ENCODE measurements at regions not wholly inside any gene's neighbourhood (a gene's known extent, or its start where the extent isn't known, plus 50 kb on each side); places are given as distances from the start of the nearest gene placed in this dataset.

DNA sequence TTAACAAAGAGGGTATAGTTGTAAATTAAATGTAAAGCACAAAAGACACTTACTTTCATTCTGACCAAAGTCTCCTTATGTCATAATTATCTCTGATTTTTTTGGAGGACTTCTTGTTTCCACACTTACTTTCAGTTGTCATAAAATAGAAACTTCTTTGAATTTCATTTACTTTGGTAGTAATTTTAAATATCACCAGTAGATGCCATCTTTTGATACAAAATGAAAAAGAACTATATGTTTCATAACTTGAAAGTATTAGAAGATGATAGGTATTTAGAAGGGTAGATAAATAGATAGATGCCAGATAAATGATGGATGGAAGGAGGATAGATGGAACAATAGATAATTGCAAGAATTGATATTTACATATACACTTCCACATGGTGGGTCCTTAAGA lies 1865.3 kb upstream of the CDH9 start:
- no peak overlapping the region for H3K4me3 ChIP-seq (ENCODE audit: low read depth in 1 of 3, low read length in 3 of 3)
- H3K9me3 ChIP-seq (ENCODE audit: control insufficient read depth in 2 of 2, insufficient read depth in 1 of 2, low read depth in 1 of 2, low read length in 1 of 2), result no peaks in the 10 kb centered on the region
- H3K36me3 ChIP-seq (ENCODE audit: control insufficient read depth in 3 of 3, insufficient read depth in 2 of 3, low read depth in 1 of 3, low read length in 3 of 3), result no peaks in the 10 kb centered on the region
- no peak for DNase-seq
- H3K27ac ChIP-seq (ENCODE audit: low read depth in 1 of 3, low read length in 2 of 3), result no peak overlapping the region
- FAIRE-seq, result no peak
- no peaks in the 10 kb centered on the region for H3K4me1 ChIP-seq (ENCODE audit: control insufficient read depth in 3 of 3, insufficient read depth in 2 of 3, low read depth in 1 of 3, low read length in 2 of 3)
- H3K27me3 ChIP-seq (ENCODE audit: control insufficient read depth in 3 of 3, insufficient read depth in 3 of 3, low read length in 3 of 3), result no peaks in the 10 kb centered on the region

- no peak for DNase-seq
- H3K9me3 ChIP-seq (ENCODE audit: control insufficient read depth in 2 of 2, insufficient read depth in 1 of 2, low read depth in 1 of 2, low read length in 1 of 2), result no peaks in the 10 kb centered on the region
- H3K27ac ChIP-seq (ENCODE audit: low read depth in 1 of 3, low read length in 2 of 3), result no peak overlapping the region
- no peaks in the 10 kb centered on the region for H3K27me3 ChIP-seq (ENCODE audit: control insufficient read depth in 3 of 3, insufficient read depth in 3 of 3, low read length in 3 of 3)
- H3K4me3 ChIP-seq (ENCODE audit: low read depth in 1 of 3, low read length in 3 of 3), result no peak overlapping the region
- no peak for FAIRE-seq
- no peaks in the 10 kb centered on the region for H3K4me1 ChIP-seq (ENCODE audit: control insufficient read depth in 3 of 3, insufficient read depth in 2 of 3, low read depth in 1 of 3, low read length in 2 of 3)
- H3K36me3 ChIP-seq (ENCODE audit: control insufficient read depth in 3 of 3, insufficient read depth in 2 of 3, low read depth in 1 of 3, low read length in 3 of 3), result no peaks in the 10 kb centered on the region
These were observed 1858.6 kb upstream of the CDH9 start for GRCh38 chr5:28896949-28897348.

GRCh38 chr5:28880936-28881335 lies 1842.5 kb upstream of the CDH9 start:
- FAIRE-seq (no peak), DNase-seq (no peak)
- Histone ChIP-seq H3K9me3 (ENCODE audit: control insufficient read depth in 2 of 2, insufficient read depth in 1 of 2, low read depth in 1 of 2, low read length in 1 of 2) (peaks cover 1 to 15% of the 10 kb centered on the region in 2 donors), H3K27ac (ENCODE audit: low read depth in 1 of 3, low read length in 2 of 3) (no peak overlapping the region), H3K4me3 (ENCODE audit: low read depth in 1 of 3, low read length in 3 of 3) (no peak overlapping the region), H3K36me3 (ENCODE audit: control insufficient read depth in 3 of 3, insufficient read depth in 2 of 3, low read depth in 1 of 3, low read length in 3 of 3) (no peaks in the 10 kb centered on the region), H3K4me1 (ENCODE audit: control insufficient read depth in 3 of 3, insufficient read depth in 2 of 3, low read depth in 1 of 3, low read length in 2 of 3) (no peaks in the 10 kb centered on the region), H3K27me3 (ENCODE audit: control insufficient read depth in 3 of 3, insufficient read depth in 3 of 3, low read length in 3 of 3) (no peaks in the 10 kb centered on the region)
- WGBS, 3 donors, result 79 to 85% (median 83%) methylated on average over 1 of the region's 1 CpG

DNA sequence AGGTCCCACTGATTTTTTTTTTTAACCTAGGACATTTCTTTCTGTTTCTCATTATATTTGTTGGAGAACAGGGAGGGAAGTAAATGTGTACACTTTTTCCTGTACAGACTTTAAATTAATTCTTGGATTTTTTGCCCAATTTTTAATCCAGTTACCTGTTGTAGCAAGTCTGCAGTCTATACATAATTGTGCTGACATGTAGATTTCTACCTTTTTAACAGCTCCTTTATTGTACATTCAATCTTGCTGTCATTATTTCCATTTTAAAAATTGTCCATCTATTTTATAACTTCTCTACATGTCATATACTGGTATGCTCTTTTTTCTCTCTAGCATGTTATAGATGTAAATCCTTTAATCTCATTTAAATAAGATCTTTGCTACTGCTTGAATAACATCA lies 1838.7 kb upstream of the CDH9 start:
- H3K4me3 ChIP-seq (ENCODE audit: low read depth in 1 of 3, low read length in 3 of 3), result no peak overlapping the region
- no peak overlapping the region for H3K27ac ChIP-seq (ENCODE audit: low read depth in 1 of 3, low read length in 2 of 3)
- DNase-seq (no peak), FAIRE-seq (no peak)
- no peaks in the 10 kb centered on the region for H3K9me3 ChIP-seq (ENCODE audit: control insufficient read depth in 2 of 2, insufficient read depth in 1 of 2, low read depth in 1 of 2, low read length in 1 of 2)
- H3K4me1 ChIP-seq (ENCODE audit: control insufficient read depth in 3 of 3, insufficient read depth in 2 of 3, low read depth in 1 of 3, low read length in 2 of 3), result no peaks in the 10 kb centered on the region
- no peaks in the 10 kb centered on the region for H3K36me3 ChIP-seq (ENCODE audit: control insufficient read depth in 3 of 3, insufficient read depth in 2 of 3, low read depth in 1 of 3, low read length in 3 of 3)
- H3K27me3 ChIP-seq (ENCODE audit: control insufficient read depth in 3 of 3, insufficient read depth in 3 of 3, low read length in 3 of 3), result no peaks in the 10 kb centered on the region

GRCh38 chr5:28864006-28864405 lies 1825.6 kb upstream of the CDH9 start:
- Histone ChIP-seq H3K9me3 (ENCODE audit: control insufficient read depth in 2 of 2, insufficient read depth in 1 of 2, low read depth in 1 of 2, low read length in 1 of 2) (no peaks in the 10 kb centered on the region), H3K27ac (ENCODE audit: low read depth in 1 of 3, low read length in 2 of 3) (no peak overlapping the region), H3K4me3 (ENCODE audit: low read depth in 1 of 3, low read length in 3 of 3) (no peak overlapping the region), H3K4me1 (ENCODE audit: control insufficient read depth in 3 of 3, insufficient read depth in 2 of 3, low read depth in 1 of 3, low read length in 2 of 3) (no peaks in the 10 kb centered on the region), H3K27me3 (ENCODE audit: control insufficient read depth in 3 of 3, insufficient read depth in 3 of 3, low read length in 3 of 3) (no peaks in the 10 kb centered on the region), H3K36me3 (ENCODE audit: control insufficient read depth in 3 of 3, insufficient read depth in 2 of 3, low read depth in 1 of 3, low read length in 3 of 3) (no peaks in the 10 kb centered on the region)
- DNase-seq, result no peak
- no peak for FAIRE-seq
- 19 to 52% (median 38%) methylated on average over 2 of the region's 2 CpGs for WGBS, 3 donors

DNA sequence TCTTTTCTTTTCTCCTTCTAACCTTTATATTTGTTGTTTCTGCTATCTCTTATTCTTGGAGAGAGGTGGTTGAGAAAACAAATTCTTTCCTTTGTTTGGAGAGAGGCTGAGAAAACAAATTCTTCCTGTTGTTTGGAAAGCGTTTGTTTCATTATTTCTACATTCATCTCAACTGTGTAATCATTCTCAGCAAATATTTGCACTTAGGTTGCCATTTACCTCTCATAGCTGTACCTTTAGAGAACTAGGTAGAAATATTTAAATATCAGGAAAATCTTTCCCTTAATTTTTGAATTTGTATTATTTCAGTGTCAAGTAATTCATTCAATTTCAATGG lies 1824.4 kb upstream of the CDH9 start:
- WGBS, 3 donors, result 24 to 53% (median 33%) methylated on average over 1 of the region's 1 CpG
- FAIRE-seq (no peak), DNase-seq (no peak)

GRCh38 chr5:28862137-28862859 lies 1823.9 kb upstream of the CDH9 start:
- WGBS, 3 donors, result 66 to 78% (median 73%) methylated on average over 12 of the region's 12 CpGs
- Histone ChIP-seq H3K9me3 (ENCODE audit: control insufficient read depth in 2 of 2, insufficient read depth in 1 of 2, low read depth in 1 of 2, low read length in 1 of 2) (no peaks in the 10 kb centered on the region), H3K36me3 (ENCODE audit: control insufficient read depth in 3 of 3, insufficient read depth in 2 of 3, low read depth in 1 of 3, low read length in 3 of 3) (no peaks in the 10 kb centered on the region), H3K4me1 (ENCODE audit: control insufficient read depth in 3 of 3, insufficient read depth in 2 of 3, low read depth in 1 of 3, low read length in 2 of 3) (no peaks in the 10 kb centered on the region), H3K27me3 (ENCODE audit: control insufficient read depth in 3 of 3, insufficient read depth in 3 of 3, low read length in 3 of 3) (no peaks in the 10 kb centered on the region), H3K27ac (ENCODE audit: low read depth in 1 of 3, low read length in 2 of 3) (no peak overlapping the region), H3K4me3 (ENCODE audit: low read depth in 1 of 3, low read length in 3 of 3) (no peak overlapping the region)
- FAIRE-seq (no peak), DNase-seq (no peak)

More for the DNA sequence above, 1824.4 kb upstream of the CDH9 start:
- H3K4me3 ChIP-seq (ENCODE audit: low read depth in 1 of 3, low read length in 3 of 3), result no peak overlapping the region
- H3K9me3 ChIP-seq (ENCODE audit: control insufficient read depth in 2 of 2, insufficient read depth in 1 of 2, low read depth in 1 of 2, low read length in 1 of 2), result no peaks in the 10 kb centered on the region
- H3K27me3 ChIP-seq (ENCODE audit: control insufficient read depth in 3 of 3, insufficient read depth in 3 of 3, low read length in 3 of 3), result no peaks in the 10 kb centered on the region
- H3K27ac ChIP-seq (ENCODE audit: low read depth in 1 of 3, low read length in 2 of 3), result no peak overlapping the region
- no peaks in the 10 kb centered on the region for H3K4me1 ChIP-seq (ENCODE audit: control insufficient read depth in 3 of 3, insufficient read depth in 2 of 3, low read depth in 1 of 3, low read length in 2 of 3)
- no peaks in the 10 kb centered on the region for H3K36me3 ChIP-seq (ENCODE audit: control insufficient read depth in 3 of 3, insufficient read depth in 2 of 3, low read depth in 1 of 3, low read length in 3 of 3)

- FAIRE-seq, result no peak
These were observed 1817.2 kb upstream of the CDH9 start for GRCh38 chr5:28855626-28856025.

DNA sequence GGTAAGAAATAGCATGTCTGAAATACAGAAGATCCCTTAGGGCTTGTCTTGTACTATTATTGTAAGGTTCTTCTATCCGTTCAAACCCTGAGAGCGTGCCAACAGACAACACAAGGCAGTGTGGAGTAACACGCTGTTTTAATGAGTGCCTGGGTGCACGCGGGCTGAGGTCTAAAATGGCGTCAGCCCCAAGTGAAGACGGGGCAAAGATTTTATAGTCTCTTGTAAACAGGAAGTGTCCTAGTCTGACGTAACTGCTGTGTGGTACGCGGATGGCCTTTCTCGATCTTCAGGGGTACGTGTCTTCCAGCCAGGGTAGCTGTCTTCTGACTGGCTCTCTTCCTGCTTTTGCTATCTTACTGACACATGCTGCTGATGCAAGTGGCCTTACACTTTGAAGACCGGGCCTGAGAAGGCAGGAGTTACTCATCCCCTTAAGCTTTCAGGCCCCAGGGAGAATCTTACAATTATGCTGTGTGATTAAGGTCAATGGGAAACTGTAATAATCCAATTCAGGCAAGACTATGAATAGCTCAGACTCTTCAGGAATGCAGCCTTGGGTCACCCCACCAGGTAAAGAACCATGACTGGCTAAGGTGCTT lies 1812.0 kb upstream of the CDH9 start:
- Histone ChIP-seq H3K27me3 (ENCODE audit: control insufficient read depth in 3 of 3, insufficient read depth in 3 of 3, low read length in 3 of 3) (no peaks in the 10 kb centered on the region), H3K27ac (ENCODE audit: low read depth in 1 of 3, low read length in 2 of 3) (no peak overlapping the region), H3K4me1 (ENCODE audit: control insufficient read depth in 3 of 3, insufficient read depth in 2 of 3, low read depth in 1 of 3, low read length in 2 of 3) (no peaks in the 10 kb centered on the region), H3K4me3 (ENCODE audit: low read depth in 1 of 3, low read length in 3 of 3) (no peak overlapping the region), H3K36me3 (ENCODE audit: control insufficient read depth in 3 of 3, insufficient read depth in 2 of 3, low read depth in 1 of 3, low read length in 3 of 3) (no peaks in the 10 kb centered on the region), H3K9me3 (ENCODE audit: control insufficient read depth in 2 of 2, insufficient read depth in 1 of 2, low read depth in 1 of 2, low read length in 1 of 2) (peaks cover 0 to 13% of the 10 kb centered on the region in 2 donors)
- 90 to 92% (median 91%) methylated on average over 13 of the region's 13 CpGs for WGBS, 3 donors
- FAIRE-seq (no peak), DNase-seq (no peak)

More at GRCh38 chr5:28855626-28856025, 1817.2 kb upstream of the CDH9 start:
- no peak overlapping the region for H3K27ac ChIP-seq (ENCODE audit: low read depth in 1 of 3, low read length in 2 of 3)
- no peaks in the 10 kb centered on the region for H3K36me3 ChIP-seq (ENCODE audit: control insufficient read depth in 3 of 3, insufficient read depth in 2 of 3, low read depth in 1 of 3, low read length in 3 of 3)
- H3K9me3 ChIP-seq (ENCODE audit: control insufficient read depth in 2 of 2, insufficient read depth in 1 of 2, low read depth in 1 of 2, low read length in 1 of 2), result no peaks in the 10 kb centered on the region
- H3K4me1 ChIP-seq (ENCODE audit: control insufficient read depth in 3 of 3, insufficient read depth in 2 of 3, low read depth in 1 of 3, low read length in 2 of 3), result no peaks in the 10 kb centered on the region
- no peak for DNase-seq
- no peak overlapping the region for H3K4me3 ChIP-seq (ENCODE audit: low read depth in 1 of 3, low read length in 3 of 3)
- no peaks in the 10 kb centered on the region for H3K27me3 ChIP-seq (ENCODE audit: control insufficient read depth in 3 of 3, insufficient read depth in 3 of 3, low read length in 3 of 3)
- WGBS, 3 donors, result 64 to 81% (median 68%) methylated on average over 1 of the region's 1 CpG

Data from small intestine (tissue), 7 donors.